ENCODE measurements at regions not wholly inside any gene's neighbourhood (a gene's known extent, or its start where the extent isn't known, plus 50 kb on each side); places are given as distances from the start of the nearest gene placed in this dataset.
"Not testable (repeated sequence)": the region's sequence is repeated elsewhere in the genome, so short reads cannot be mapped to it uniquely, and the experiment has no call there.

DNA sequence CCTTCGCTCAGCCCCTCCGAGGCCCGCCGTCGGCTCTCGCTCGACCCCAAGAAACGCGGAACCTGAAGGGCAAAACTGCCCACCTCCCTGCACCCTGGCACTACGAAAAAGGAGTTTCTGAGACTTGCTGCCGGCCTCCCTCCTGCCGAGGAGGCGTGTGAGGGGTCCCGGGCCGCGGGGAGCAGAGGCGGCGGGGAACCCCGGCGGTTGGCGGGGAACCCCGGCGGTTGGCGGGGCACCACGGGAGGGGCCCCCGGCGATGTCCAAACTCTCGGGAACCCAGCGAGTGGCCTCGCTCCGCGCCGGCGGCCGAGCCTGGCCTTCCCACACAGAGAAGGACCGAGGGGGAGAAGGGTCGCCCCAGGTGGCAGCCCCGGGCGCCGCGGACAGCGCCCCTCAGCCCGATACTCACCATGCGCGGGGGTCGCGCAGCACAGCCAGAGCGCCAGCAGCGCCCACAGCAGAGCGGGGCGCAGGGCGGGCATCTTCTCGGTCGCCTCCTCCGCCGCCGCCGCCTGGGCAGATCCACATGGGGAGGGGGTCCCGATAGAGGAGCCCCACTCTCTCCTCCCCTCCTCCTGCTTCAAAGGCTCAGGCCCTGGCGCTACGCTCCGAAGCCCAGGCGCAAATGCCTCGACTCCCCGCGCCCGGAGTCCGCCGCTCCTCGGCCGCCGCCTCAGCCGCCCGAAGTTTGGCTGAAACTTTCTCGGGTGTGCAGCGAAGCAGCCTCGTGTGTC is 69.4 kb upstream of the NUDT4B start:
- H3K4me3 Mint-ChIP-seq = peak overlapping the region; percentile 60
- H3K9me3 Mint-ChIP-seq (ENCODE audit: low read depth); H3K36me3 Mint-ChIP-seq (ENCODE audit: low read depth); H3K4me1 Mint-ChIP-seq; intact Hi-C loops (cut with DNase I, micrococcal nuclease); CTCF ChIA-PET; H3K27ac Mint-ChIP-seq; H3K27me3 Mint-ChIP-seq; POLR2A ChIA-PET: not testable (repeated sequence)
- DNase-seq (peak; percentile 46), ATAC-seq (peak; percentile 71)

DNA sequence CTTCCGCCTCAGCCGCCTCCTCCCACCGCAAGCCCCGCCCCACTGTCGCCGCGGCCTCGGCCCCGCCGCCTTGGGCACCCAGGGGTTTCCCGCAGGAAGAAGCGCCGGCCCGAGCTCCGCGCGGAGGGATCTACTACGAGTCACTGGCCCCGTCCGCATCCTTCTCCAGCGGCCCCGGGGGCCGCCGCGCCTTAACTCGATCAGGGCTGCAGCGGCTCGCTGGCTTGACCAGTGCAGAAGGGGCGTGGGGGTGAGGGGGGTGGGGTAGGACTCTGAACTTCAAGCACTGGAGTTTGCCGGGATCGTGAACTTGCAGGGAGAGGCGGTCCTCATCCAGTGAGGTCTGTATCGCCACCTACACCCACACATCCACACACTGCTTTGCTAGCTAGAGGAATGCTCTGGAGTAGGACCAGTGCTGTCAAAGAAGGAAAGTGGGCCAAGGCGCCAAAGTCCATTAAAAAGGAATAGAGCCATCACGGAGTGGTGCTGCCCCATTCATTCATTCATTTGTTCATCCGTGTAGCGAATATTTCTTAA is 68.7 kb upstream of the NUDT4B start:
- H3K4me1 Mint-ChIP-seq; POLR2A ChIA-PET; CTCF ChIA-PET; H3K27ac Mint-ChIP-seq; H3K9me3 Mint-ChIP-seq (ENCODE audit: low read depth); intact Hi-C loops (cut with DNase I, micrococcal nuclease); H3K36me3 Mint-ChIP-seq (ENCODE audit: low read depth); H3K27me3 Mint-ChIP-seq; DNase-seq: not testable (repeated sequence)
- peak overlapping the region; percentile 60 for H3K4me3 Mint-ChIP-seq
- peak; percentile 77 for ATAC-seq

DNA sequence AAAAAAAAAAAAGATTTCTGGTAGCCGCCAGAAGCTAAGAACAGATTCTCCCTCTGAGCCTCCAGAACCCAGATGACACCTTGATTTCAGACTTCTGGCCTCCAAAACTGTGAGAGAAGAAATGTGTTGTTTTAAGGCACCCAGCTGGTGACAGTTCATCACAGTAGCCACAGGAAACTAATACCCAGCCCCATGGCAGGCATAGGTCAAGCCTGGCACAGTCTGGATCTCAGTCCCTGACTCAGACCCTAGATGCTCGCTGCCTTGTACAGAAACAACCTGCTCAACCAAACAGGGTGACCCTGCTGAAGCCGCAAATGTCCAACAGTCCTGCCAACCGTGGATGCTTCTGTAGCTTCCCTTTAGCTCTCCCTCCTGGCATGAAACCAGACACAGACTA is 61.8 kb upstream of the NUDT4B start:
- DNase-seq; H3K4me3 Mint-ChIP-seq; H3K27me3 Mint-ChIP-seq; H3K9me3 Mint-ChIP-seq (ENCODE audit: low read depth); CTCF ChIA-PET; H3K27ac Mint-ChIP-seq; POLR2A ChIA-PET; intact Hi-C loops (cut with DNase I, micrococcal nuclease); H3K36me3 Mint-ChIP-seq (ENCODE audit: low read depth); H3K4me1 Mint-ChIP-seq; ATAC-seq: not testable (repeated sequence)

DNA sequence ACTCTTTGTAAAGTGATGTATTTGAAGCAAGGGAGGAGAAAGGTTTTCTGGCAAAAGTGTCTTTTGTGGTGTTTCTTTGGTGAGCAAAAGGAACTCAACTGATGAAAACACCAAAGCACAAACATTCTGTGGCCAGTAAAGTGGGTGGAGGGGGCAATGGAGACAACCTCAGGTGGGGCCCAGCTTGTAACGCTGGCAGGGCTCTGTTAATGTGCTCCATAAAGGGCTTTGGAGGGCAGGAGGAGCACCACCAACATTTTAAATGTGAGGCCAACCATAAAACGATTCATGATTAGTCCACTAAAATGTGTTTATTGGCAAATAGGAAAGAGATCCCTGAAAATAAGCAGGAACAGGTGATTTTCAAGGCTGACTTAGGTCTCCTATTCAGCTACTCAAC is 61.2 kb upstream of the NUDT4B start:
- H3K27ac Mint-ChIP-seq; H3K36me3 Mint-ChIP-seq (ENCODE audit: low read depth); ATAC-seq; POLR2A ChIA-PET; H3K9me3 Mint-ChIP-seq (ENCODE audit: low read depth); intact Hi-C loops (cut with DNase I, micrococcal nuclease); CTCF ChIA-PET; H3K27me3 Mint-ChIP-seq; H3K4me1 Mint-ChIP-seq; DNase-seq; H3K4me3 Mint-ChIP-seq: not testable (repeated sequence)

Data from activated CD4-positive, alpha-beta T cell treated with anti-CD3 and anti-CD28 coated beads for 36 hours (primary cell).